IMR-90 (cell line): ENCODE measurements at regions not wholly inside any gene's neighbourhood (a gene's known extent, or its start where the extent isn't known, plus 50 kb on each side); places are given as distances from the start of the nearest gene placed in this dataset.

Experiments used
- ATAC-seq: fragments of 200-7000 bp; cut with Tn5 transposase; 2 replicates; pipeline ENCODE4 v1.9.1; 2020; ENCODE audit warnings: low read depth, mild to moderate bottlenecking, moderate library complexity
- BruUV-seq: library from RNA; stranded (reverse); fragments of 400-500 nt; replicated peaks from 2 replicates; lab custom pipeline; 2021; lab: Mats Ljungman, UMichigan
- CTCF ChIA-PET: fragments of 300-600 bp; formaldehyde crosslinking; extraction: SDS; loops from one replicate; lab custom pipeline; 2021; ENCODE audit warnings: antibody characterized with exemption; lab: Yijun Ruan, JAX
- POLR2A ChIA-PET: fragments of 300-600 bp; sonication (Branson Sonifier 250); formaldehyde crosslinking; loops from one replicate; lab custom pipeline; 2022; ENCODE audit warnings: antibody characterized with exemption; ENCODE audit not compliant: unreplicated experiment; lab: Charles Lee
- DNase-seq: peaks from one replicate; pipeline ENCODE4 v3.0.0; 2013
- H2AFZ ChIP-seq: replicated peaks from 2 replicates; pipeline ENCODE3; 2013; ENCODE audit warnings: low read length, mild to moderate bottlenecking; ENCODE audit not compliant: poor library complexity
- H2AK5ac ChIP-seq: 2 replicates; pipeline ENCODE4 v1.6.1; 2013; ENCODE audit warnings: low read depth, low read length, inconsistent platforms
- H2AK9ac ChIP-seq: replicated peaks from 2 replicates; pipeline ENCODE3; 2013; ENCODE audit warnings: mild to moderate bottlenecking, low read depth, low read length, moderate library complexity; ENCODE audit not compliant: poor library complexity
- H2BK120ac ChIP-seq: 2 replicates; pipeline ENCODE4 v1.6.1; 2013; ENCODE audit warnings: low read depth, low read length, inconsistent platforms
- H2BK15ac ChIP-seq: 3 replicates; pipeline ENCODE4 v1.6.1; 2013; ENCODE audit warnings: low read depth, low read length, inconsistent platforms
- H2BK20ac ChIP-seq: 2 replicates; pipeline ENCODE4 v1.6.1; 2013; ENCODE audit warnings: low read depth, mild to moderate bottlenecking, inconsistent platforms, low read length, moderate library complexity
- H2BK5ac ChIP-seq: 2 replicates; pipeline ENCODE4 v1.6.1; 2013; ENCODE audit warnings: mild to moderate bottlenecking, low read depth, low read length, inconsistent platforms; ENCODE audit not compliant: poor library complexity, severe bottlenecking
- H3K14ac ChIP-seq: replicated peaks from 2 replicates; pipeline ENCODE4 v1.6.1; 2013; ENCODE audit warnings: low read depth, low read length, inconsistent platforms
- H3K18ac ChIP-seq: 2 replicates; pipeline ENCODE4 v1.6.1; 2013; ENCODE audit warnings: low read depth, low read length, control low read depth
- H3K23ac ChIP-seq: 2 replicates; pipeline ENCODE4 v1.6.1; 2013; ENCODE audit warnings: low read depth, low read length, inconsistent platforms
- H3K27ac ChIP-seq: 2 replicates; pipeline ENCODE4 v1.5.1; 2013; ENCODE audit warnings: mild to moderate bottlenecking, control low read depth, low read length; ENCODE audit not compliant: insufficient read depth
- H3K27me3 ChIP-seq: 2 replicates; pipeline ENCODE4 v1.6.1; 2013; ENCODE audit warnings: low read length; ENCODE audit not compliant: control insufficient read depth, insufficient read depth
- H3K36me3 ChIP-seq: 2 replicates; pipeline ENCODE4 v1.6.1; 2013; ENCODE audit warnings: low read length, mixed read lengths; ENCODE audit not compliant: control insufficient read depth, insufficient read depth
- H3K4ac ChIP-seq: 2 replicates; pipeline ENCODE4 v1.6.1; 2013; ENCODE audit warnings: low read depth, low read length, inconsistent platforms
- H3K4me1 ChIP-seq: 2 replicates; pipeline ENCODE4 v1.6.1; 2013; ENCODE audit warnings: low read length, mixed read lengths; ENCODE audit not compliant: control insufficient read depth, insufficient read depth
- H3K4me2 ChIP-seq: 2 replicates; pipeline ENCODE4 v1.6.1; 2013; ENCODE audit warnings: low read depth, mild to moderate bottlenecking, control low read depth, low read length, moderate library complexity
- H3K4me3 ChIP-seq: 2 replicates; pipeline ENCODE4 v1.5.1; 2013; ENCODE audit warnings: low read depth, mild to moderate bottlenecking, control low read depth, low read length, moderate library complexity; ENCODE audit not compliant: insufficient read depth
- H3K56ac ChIP-seq: 2 replicates; pipeline ENCODE4 v1.6.1; 2013; ENCODE audit warnings: low read length, inconsistent platforms; ENCODE audit not compliant: insufficient read depth; ENCODE audit errors: extremely low read depth
- H3K79me1 ChIP-seq, 2 experiments: 2 replicates each; pipeline ENCODE4 v1.6.1; 2013; ENCODE audit warnings: low read length in 2 of 2, inconsistent platforms in 1 of 2, low read depth in 1 of 2
- H3K9ac ChIP-seq: 2 replicates; pipeline ENCODE4 v1.6.1; 2013; ENCODE audit warnings: low read depth, low read length, control low read depth
- H3K9me1 ChIP-seq: 2 replicates; pipeline ENCODE4 v1.6.1; 2013; ENCODE audit warnings: low read length, inconsistent platforms; ENCODE audit not compliant: insufficient read depth
- H3K9me3 ChIP-seq: 2 replicates; pipeline ENCODE4 v1.6.1; 2013; ENCODE audit warnings: low read length; ENCODE audit not compliant: control insufficient read depth, insufficient read depth
- H4K20me1 ChIP-seq: 2 replicates; pipeline ENCODE4 v1.6.1; 2013; ENCODE audit warnings: low read length, inconsistent platforms; ENCODE audit not compliant: insufficient read depth
- H4K5ac ChIP-seq: 2 replicates; pipeline ENCODE4 v1.6.1; 2013; ENCODE audit warnings: mild to moderate bottlenecking, low read depth, low read length, control low read depth
- H4K8ac ChIP-seq, 2 experiments: 2 replicates each; pipeline ENCODE4 v1.6.1; 2013; ENCODE audit warnings: low read depth in 2 of 2, low read length in 2 of 2, control low read depth in 1 of 2, inconsistent platforms in 1 of 2
- H4K91ac ChIP-seq: 2 replicates; pipeline ENCODE4 v1.6.1; 2013; ENCODE audit warnings: low read depth, low read length, inconsistent platforms; ENCODE audit not compliant: insufficient read depth
- BHLHE40 ChIP-seq: fragments of 150-350 bp; IDR thresholded peaks from 2 replicates; pipeline ENCODE4 v1.6.1; 2016; ENCODE audit warnings: mild to moderate bottlenecking, low read depth, low read length
- CEBPB ChIP-seq: IDR thresholded peaks from 2 replicates; pipeline ENCODE4 v1.6.1; 2012; ENCODE audit warnings: low read depth, low read length, improper control_type of control experiment
- CHD1 ChIP-seq: IDR thresholded peaks from 2 replicates; pipeline ENCODE4 v1.6.1; 2012; ENCODE audit warnings: low read depth, low read length, improper control_type of control experiment
- CTCF ChIP-seq: conservative IDR thresholded peaks from 2 replicates; pipeline ENCODE4 v1.5.1; 2012; ENCODE audit warnings: mild to moderate bottlenecking, low read depth, low read length, improper control_type of control experiment
- FOS ChIP-seq: fragments of 150-350 bp; IDR thresholded peaks from 2 replicates; pipeline ENCODE4 v1.6.1; 2016; ENCODE audit warnings: low read depth, low read length
- MAFK ChIP-seq: IDR thresholded peaks from 2 replicates; pipeline ENCODE4 v1.6.1; 2012; ENCODE audit warnings: low read depth, low read length, improper control_type of control experiment
- MAZ ChIP-seq: IDR thresholded peaks from 2 replicates; pipeline ENCODE4 v1.6.1; 2012; ENCODE audit warnings: low read depth, mild to moderate bottlenecking, low read length, improper control_type of control experiment, moderate library complexity, borderline replicate concordance
- MXI1 ChIP-seq: IDR thresholded peaks from 2 replicates; pipeline ENCODE4 v1.6.1; 2012; ENCODE audit warnings: low read depth, mild to moderate bottlenecking, low read length, moderate library complexity, borderline replicate concordance
- NFE2L2 ChIP-seq: fragments of 150-350 bp; IDR thresholded peaks from 2 replicates; pipeline ENCODE4 v1.6.1; 2016; ENCODE audit warnings: low read depth, mild to moderate bottlenecking, low read length
- POLR2A ChIP-seq: IDR thresholded peaks from 2 replicates; pipeline ENCODE4 v1.6.1; 2012; ENCODE audit warnings: mild to moderate bottlenecking, low read depth, low read length
- RAD21 ChIP-seq: IDR thresholded peaks from 2 replicates; pipeline ENCODE4 v1.6.1; 2012; ENCODE audit warnings: low read length, improper control_type of control experiment
- RCOR1 ChIP-seq: IDR thresholded peaks from 2 replicates; pipeline ENCODE4 v1.6.1; 2012; ENCODE audit warnings: mild to moderate bottlenecking, low read length, improper control_type of control experiment; ENCODE audit not compliant: insufficient replicate concordance
- RFX5 ChIP-seq: IDR thresholded peaks from 2 replicates; pipeline ENCODE4 v1.8.0; 2012; ENCODE audit warnings: low read depth, mild to moderate bottlenecking, low read length, moderate library complexity
- SMC3 ChIP-seq: fragments of 150-350 bp; IDR thresholded peaks from 2 replicates; pipeline ENCODE4 v1.6.1; 2016; ENCODE audit warnings: low read depth, mild to moderate bottlenecking, antibody characterized with exemption, low read length, moderate library complexity
- USF2 ChIP-seq: fragments of 150-350 bp; IDR thresholded peaks from 2 replicates; pipeline ENCODE4 v1.6.1; 2017; ENCODE audit warnings: mild to moderate bottlenecking, antibody characterized with exemption, low read length, low read depth
- WGBS, 2 experiments: methylation state at CpG; one replicate each; pipeline versions ENCODE4 v1.1.5 to v1.1.7; 2013; ENCODE audit warnings: missing lambda C conversion rate in 2 of 2; ENCODE audit not compliant: insufficient read length in 1 of 2; ENCODE audit errors: extremely low coverage in 2 of 2; 5-methylcytosine and 5-hydroxymethylcytosine counted together
- dilution Hi-C: fragments of 300-500 bp; cut with HindIII; formaldehyde crosslinking; loops from one replicate; pipeline ENCODE4 v1.14.3; 2018; ENCODE audit warnings: low sequenced_read_pairs; ENCODE audit not compliant: unreplicated experiment
- in situ Hi-C: fragments of 300-500 bp; cut with MboI; formaldehyde crosslinking; loops from 3 replicates; pipeline ENCODE4 v1.14.3; 2019; ENCODE audit warnings: low sequenced_read_pairs, inconsistent platforms, mixed read lengths
- intact Hi-C: fragments of 100-400 bp; cut with micrococcal nuclease; formaldehyde crosslinking; loops from 2 replicates; pipeline ENCODE4 v1.10.0; 2022
- TF ChIP-seq, protein P1 (sequence below): fragments of 150-350 bp; IDR thresholded peaks from 2 replicates; pipeline ENCODE4 v1.6.1; 2016; ENCODE audit warnings: low read depth, mild to moderate bottlenecking, low read length, moderate library complexity, borderline replicate concordance

GRCh38 chr2:151024696-151025251 is 236.9 kb downstream of the RBM43 start:
- H3K18ac ChIP-seq: no peak overlapping the region
- ATAC-seq: no peak
- H4K91ac ChIP-seq: no peak overlapping the region
- no peak overlapping the region for H3K4me3 ChIP-seq
- no peaks in the 10 kb centered on the region for H3K9me3 ChIP-seq
- in situ Hi-C loops (loop anchor here (25.0 kb wide), 1 partner anchor 1437 kb away; the partner anchor contains the start of gene MMADHC), intact Hi-C loops (no loop called here), dilution Hi-C loops (no loop called here)
- no peak overlapping the region for H3K56ac ChIP-seq
- H3K9ac ChIP-seq: no peak overlapping the region
- H2AK9ac ChIP-seq: no peak overlapping the region
- H2BK120ac ChIP-seq: no peak overlapping the region
- H2BK5ac ChIP-seq: no peak overlapping the region
- no peaks in the 10 kb centered on the region for H3K36me3 ChIP-seq
- WGBS, 2 experiments: no CpG with 5 or more reads among the region's 4 CpGs
- no peaks in the 10 kb centered on the region for H3K27me3 ChIP-seq
- H4K8ac ChIP-seq: no peak overlapping the region
- POLR2A ChIA-PET: no interaction called here
- H4K20me1 ChIP-seq: no peaks in the 10 kb centered on the region
- no peaks in the 10 kb centered on the region; the same call in 1 of the 2 replicates for H3K9me1 ChIP-seq
- H3K4me2 ChIP-seq: no peak overlapping the region
- H3K79me1 ChIP-seq: no peaks in the 10 kb centered on the region
- no peak overlapping the region for H2BK15ac ChIP-seq
- H2AK5ac ChIP-seq: no peak overlapping the region
- no peak overlapping the region for H3K23ac ChIP-seq
- CTCF ChIA-PET: no interaction called here
- H3K4ac ChIP-seq: no peak overlapping the region
- no peak overlapping the region for H2AFZ ChIP-seq
- DNase-seq: no peak
- TF ChIP-seq, protein P1, sequence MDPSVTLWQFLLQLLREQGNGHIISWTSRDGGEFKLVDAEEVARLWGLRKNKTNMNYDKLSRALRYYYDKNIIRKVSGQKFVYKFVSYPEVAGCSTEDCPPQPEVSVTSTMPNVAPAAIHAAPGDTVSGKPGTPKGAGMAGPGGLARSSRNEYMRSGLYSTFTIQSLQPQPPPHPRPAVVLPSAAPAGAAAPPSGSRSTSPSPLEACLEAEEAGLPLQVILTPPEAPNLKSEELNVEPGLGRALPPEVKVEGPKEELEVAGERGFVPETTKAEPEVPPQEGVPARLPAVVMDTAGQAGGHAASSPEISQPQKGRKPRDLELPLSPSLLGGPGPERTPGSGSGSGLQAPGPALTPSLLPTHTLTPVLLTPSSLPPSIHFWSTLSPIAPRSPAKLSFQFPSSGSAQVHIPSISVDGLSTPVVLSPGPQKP: no peak
- no peak for TF ChIP-seq CHD1
- no peak for TF ChIP-seq SMC3
- no peak for TF ChIP-seq NFE2L2
- no peak for TF ChIP-seq POLR2A
- no peak for TF ChIP-seq BHLHE40
- no peak for TF ChIP-seq USF2
- TF ChIP-seq MXI1: no peak
- no peak for TF ChIP-seq CEBPB
- TF ChIP-seq MAZ: no peak
- TF ChIP-seq MAFK: no peak
- no peak for TF ChIP-seq RFX5
- TF ChIP-seq CTCF: no peak
- TF ChIP-seq FOS: no peak
- TF ChIP-seq RAD21: no peak
- no peak for TF ChIP-seq RCOR1
- no peak overlapping the region for H3K27ac ChIP-seq
- no peak overlapping the region for H2BK20ac ChIP-seq
- H4K5ac ChIP-seq: no peak overlapping the region
- no peak overlapping the region for H3K14ac ChIP-seq
- BruUV-seq: no TSS peak
- H3K4me1 ChIP-seq: no peaks in the 10 kb centered on the region; the same call in 1 of the 2 replicates
